NCI-H345 treated with DMSO at 0.1 percent for 48 hours (cell line): ENCODE measurements at regions not wholly inside any gene's neighbourhood (a gene's known extent, or its start where the extent isn't known, plus 50 kb on each side); places are given as distances from the start of the nearest gene placed in this dataset.
"Not testable (repeated sequence)": the region's sequence is repeated elsewhere in the genome, so short reads cannot be mapped to it uniquely, and the experiment has no call there.

Experiments
- DNase-seq: peaks from one replicate; lab custom pipeline; 2025; ENCODE audit not compliant: unreplicated experiment; lab: John Stamatoyannopoulos, UW

- no peak for DNase-seq
These were observed 109.2 kb downstream of the GJA1 start for GRCh38 chr6:121544691-121545090.

DNA sequence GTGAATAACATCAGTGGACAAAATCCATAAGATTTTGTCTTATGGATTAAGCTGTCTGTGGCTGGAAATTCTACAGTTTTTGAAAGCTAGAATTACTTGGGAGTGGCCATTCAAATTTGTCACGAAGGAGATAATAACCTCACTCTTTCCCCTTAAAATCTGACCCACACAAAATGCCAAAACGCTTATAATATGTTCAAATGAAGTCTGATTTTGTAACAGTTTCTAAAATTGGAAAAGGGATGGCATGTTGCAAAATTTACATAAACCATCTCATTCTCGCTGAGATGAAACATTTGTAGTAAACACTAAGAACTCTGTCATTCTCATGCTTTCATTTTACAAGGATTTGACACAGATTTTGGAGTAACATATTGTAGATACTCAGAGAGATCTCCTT, 112.7 kb downstream of the GJA1 start:
- no peak for DNase-seq

- DNase-seq: no peak
These were observed 114.3 kb downstream of the GJA1 start for GRCh38 chr6:121549736-121550135.

GRCh38 chr6:121550491-121551010, 115.1 kb downstream of the GJA1 start:
- no peak for DNase-seq

DNA sequence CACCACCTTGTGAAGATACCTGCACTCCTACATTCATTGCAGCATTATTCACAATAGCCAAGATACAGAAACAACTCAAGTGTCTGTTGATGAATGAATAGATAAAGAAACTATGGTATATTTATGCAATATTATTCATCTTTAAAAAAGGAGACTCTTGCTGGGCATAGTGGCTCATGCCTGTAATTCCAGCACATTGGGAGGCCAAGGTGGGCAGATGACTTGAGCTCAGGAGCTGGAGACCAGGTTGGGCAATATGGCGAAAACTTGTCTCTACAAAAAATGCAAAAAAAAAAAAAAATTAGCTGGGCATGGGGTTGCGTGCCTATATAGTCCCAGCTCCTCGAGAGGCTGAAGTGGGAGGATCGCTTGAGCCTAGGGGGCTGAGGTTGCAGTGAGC, 119.8 kb downstream of the GJA1 start:
- no peak for DNase-seq

DNA sequence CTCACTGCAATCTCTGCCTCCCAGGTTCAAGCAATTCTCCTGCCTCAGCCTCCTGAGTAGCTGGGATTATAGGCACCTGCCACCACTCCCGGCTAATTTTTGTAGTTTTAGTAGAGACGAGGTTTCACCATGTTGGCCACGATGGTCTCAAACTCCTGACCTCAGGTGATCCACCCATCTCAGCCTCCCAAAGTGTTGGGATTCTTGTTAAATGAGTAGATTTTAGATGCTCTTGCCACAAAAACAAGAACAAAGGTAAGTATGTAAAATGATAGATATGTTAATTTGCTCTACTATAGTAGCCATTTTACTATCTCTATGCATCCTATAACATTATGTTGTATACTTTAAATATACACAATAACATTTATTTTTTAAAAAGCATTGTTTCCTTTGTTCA, 120.7 kb downstream of the GJA1 start:
- not testable (repeated sequence) for DNase-seq

DNA sequence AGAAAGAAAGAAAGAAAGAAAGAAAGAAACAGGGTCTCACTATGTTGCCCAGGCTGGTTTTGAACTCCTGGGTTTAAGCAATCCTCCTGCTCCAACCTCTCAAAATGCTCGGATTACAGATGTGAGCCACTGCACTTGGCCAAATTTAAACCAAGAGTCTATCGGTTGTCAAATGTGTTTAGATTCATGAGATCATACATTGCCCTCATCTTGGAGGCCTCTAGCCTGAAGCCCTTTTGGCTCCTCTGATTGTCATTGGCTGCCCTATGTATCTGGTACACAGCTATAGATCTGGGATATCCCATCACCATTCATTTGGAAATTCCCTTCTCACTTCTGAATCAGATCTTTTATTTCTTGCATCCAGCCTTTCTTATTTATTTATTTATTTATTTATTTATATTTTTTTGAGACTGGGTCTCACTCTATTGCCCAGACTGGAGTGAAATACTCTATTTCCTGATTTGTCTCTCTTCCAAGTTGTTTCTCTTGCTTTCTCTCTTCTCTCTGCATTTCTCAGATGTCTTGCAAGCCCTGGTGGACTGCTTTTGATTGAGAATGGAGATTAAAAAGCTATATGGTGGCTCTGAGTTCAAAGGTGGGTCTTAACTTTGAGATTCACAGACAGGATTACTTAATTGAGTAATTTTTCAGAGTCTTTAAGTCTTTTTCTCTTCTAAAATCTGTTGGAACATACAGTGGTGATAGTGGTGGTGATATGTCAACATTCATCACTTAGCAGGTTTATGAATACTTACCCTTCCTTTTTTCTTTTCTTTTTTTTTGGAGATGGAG, 121.9 kb downstream of the GJA1 start:
- DNase-seq: no peak

DNA sequence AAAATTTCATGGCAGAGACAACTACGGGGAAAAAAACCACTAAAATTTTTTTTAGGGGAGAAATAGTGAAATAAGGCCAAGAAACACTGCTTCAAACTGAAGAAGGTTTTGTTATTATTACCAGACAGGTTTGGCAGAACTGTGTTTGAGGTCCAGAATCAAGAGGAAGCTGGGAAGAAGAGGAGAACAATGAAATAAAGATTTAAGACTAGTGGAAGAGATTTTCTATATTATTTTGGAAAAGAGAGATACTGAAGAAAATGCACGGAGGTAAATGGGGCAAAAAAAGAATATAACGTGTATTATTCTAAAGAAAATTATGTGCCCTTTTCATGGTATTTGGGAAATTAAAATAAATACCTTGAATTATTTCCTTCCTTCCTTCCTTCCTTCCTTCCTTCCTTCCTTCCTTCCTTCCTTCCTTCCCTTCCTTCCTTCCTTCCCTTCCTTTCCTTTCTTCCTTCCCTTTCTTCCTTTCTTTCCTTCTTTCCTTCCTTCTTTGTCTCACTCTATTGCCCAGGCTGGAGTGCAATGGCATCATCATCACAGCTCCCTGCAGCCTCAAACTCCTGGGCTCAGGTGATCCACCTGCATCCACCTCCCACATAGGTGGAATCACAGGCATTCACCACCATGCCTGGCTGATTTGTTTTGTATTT, 124.3 kb downstream of the GJA1 start:
- no peak for DNase-seq

DNA sequence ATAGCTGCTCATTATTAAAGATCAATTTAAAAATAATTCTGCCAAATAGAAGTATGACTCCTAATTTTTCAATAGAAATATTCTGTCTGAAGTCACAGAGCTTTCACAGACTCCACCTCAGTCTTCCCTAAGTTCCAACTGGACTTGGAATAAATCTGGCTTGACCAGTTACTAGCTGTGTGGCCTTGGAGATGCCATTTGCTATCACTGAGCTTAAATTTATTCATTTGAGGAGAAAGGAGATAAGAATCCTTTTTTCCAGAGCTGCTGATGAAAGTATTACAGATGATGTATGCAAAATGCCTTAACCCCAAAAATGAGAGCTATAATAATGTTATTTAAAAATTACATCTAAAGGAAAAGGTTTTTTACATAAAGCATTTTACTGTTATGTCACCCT, 125.0 kb downstream of the GJA1 start:
- DNase-seq: no peak

DNA sequence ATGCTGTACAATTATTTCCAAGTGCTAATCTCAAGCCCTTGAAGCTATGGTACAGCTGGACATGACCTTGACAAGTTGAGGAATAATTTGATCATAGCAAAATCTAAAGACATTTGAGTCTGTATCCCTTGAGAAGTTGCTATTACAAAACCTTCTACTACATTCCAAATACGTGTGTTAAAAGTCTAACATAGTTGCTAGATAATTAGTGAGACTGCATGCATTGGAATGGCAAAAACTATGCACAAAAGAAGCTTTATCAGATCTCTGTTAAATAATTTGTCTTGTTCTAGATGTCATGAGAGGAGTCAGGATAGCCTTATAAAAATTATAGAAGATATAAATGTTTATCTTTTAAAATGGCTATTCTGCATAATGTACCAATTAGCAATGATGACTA, 127.8 kb downstream of the GJA1 start:
- no peak for DNase-seq

DNA sequence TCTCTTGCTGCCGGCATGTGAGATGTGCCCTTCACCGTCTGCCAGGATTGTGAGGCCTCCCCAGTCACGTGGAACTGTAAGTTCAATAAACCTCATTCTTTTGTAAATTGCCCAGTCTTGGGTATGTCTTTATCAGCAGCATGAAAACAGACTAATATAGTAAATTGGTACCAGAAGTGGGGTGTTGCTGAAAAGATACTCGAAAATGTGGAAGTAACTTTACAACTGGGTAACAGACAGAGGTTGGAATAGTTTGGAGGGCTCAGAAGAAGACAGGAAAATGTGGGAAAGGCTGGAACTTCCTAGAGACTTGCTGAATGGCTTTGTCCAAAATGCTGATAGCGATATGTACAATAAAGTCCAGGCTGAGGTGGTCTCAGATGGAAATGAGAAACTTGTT, 129.1 kb downstream of the GJA1 start:
- DNase-seq: not testable (repeated sequence)

GRCh38 chr6:121571455-121571854, 136.0 kb downstream of the GJA1 start:
- no peak for DNase-seq

- DNase-seq: no peak
These were observed 138.0 kb downstream of the GJA1 start for GRCh38 chr6:121573481-121573880.

- no peak for DNase-seq
These were observed 142.8 kb downstream of the GJA1 start for GRCh38 chr6:121578216-121578615.

DNA sequence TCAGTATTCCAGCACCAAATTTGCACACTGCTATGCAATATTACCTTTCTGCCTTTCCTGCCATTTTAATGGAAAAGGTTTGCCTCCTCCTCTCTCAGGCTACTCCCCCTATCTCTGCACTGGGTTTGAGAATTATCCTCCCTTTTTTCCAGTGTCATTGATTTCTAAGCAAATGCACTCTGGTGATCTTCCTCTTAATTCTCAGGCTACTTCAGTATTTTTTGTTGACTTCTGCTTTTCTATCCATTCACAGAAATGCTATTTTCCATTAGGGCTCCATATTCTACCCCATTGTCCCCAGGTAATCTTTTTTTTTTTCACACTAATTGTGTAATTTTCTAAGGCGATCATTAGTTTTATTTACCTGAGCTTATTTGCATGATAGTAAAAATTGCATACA, 144.0 kb downstream of the GJA1 start:
- no peak for DNase-seq

GRCh38 chr6:121581327-121581726, 145.9 kb downstream of the GJA1 start:
- DNase-seq: no peak

- DNase-seq: no peak
These were observed 146.8 kb downstream of the GJA1 start for GRCh38 chr6:121582262-121582661.

GRCh38 chr6:121584586-121585369, 149.3 kb downstream of the GJA1 start:
- DNase-seq: no peak

GRCh38 chr6:121590438-121590837, 155.0 kb downstream of the GJA1 start:
- no peak for DNase-seq

- no peak for DNase-seq
These were observed 155.5 kb downstream of the GJA1 start for GRCh38 chr6:121590916-121591315.

- DNase-seq: no peak
These were observed 157.0 kb downstream of the GJA1 start for GRCh38 chr6:121592261-121592935.
